HCT116 (cell line): ENCODE measurements at regions not wholly inside any gene's neighbourhood (a gene's known extent, or its start where the extent isn't known, plus 50 kb on each side); places are given as distances from the start of the nearest gene placed in this dataset.

Experiments used
- ATAC-seq: fragments of 200-7000 bp; cut with Tn5 transposase; 2 replicates; pipeline ENCODE4 v1.9.1; 2020; ENCODE audit warnings: mild to moderate bottlenecking, moderate library complexity
- BruUV-seq: library from RNA; stranded (reverse); fragments of 400-500 nt; replicated peaks from 2 replicates; lab custom pipeline; 2021; lab: Mats Ljungman, UMichigan
- CTCF ChIA-PET: fragments of 300-600 bp; sonication (Branson Sonifier 250); formaldehyde crosslinking; loops from one replicate; lab custom pipeline; 2021; ENCODE audit warnings: antibody characterized with exemption; lab: Charles Lee
- POLR2A ChIA-PET: fragments of 300-600, 350-600 bp; sonication (Branson Sonifier 250); formaldehyde crosslinking; loops from one replicate; lab custom pipeline; 2021; ENCODE audit warnings: antibody characterized with exemption; lab: Charles Lee
- RAD21 ChIA-PET, 2 experiments: fragments of 300-600 bp; sonication (Branson Sonifier 250); formaldehyde crosslinking; loops; one replicate each; lab custom pipeline; 2023; ENCODE audit warnings: low total read pairs in 2 of 2; ENCODE audit not compliant: uncharacterized antibody in 2 of 2, unreplicated experiment in 2 of 2, low non-redundant PET in 1 of 2; lab: Charles Lee
- DNase-seq: peaks from one replicate; pipeline ENCODE4 v3.0.0-alpha.2; 2010; ENCODE audit warnings: low read depth, low spot score
- H2AFZ ChIP-seq: fragments of 200-600 bp; shearing (Covaris generic), sonication (generic); 2 replicates; pipeline ENCODE4 v1.6.1; 2017; ENCODE audit warnings: low read depth, mixed run types, mixed read lengths, antibody characterized with exemption, low read length; ENCODE audit not compliant: poor library complexity, severe bottlenecking
- H3K27ac ChIP-seq: 2 replicates; pipeline ENCODE4 v1.5.1; 2012; ENCODE audit warnings: low read depth, low read length
- H3K27me3 ChIP-seq: fragments of 200-600 bp; sonication (generic); 2 replicates; pipeline ENCODE4 v1.6.1; 2016; ENCODE audit warnings: mixed run types, low read length, mixed read lengths; ENCODE audit not compliant: insufficient read depth
- H3K36me3 ChIP-seq, 2 experiments: fragments of 200-500 bp in 1 of 2; fragments of 200-600 bp in 1 of 2; sonication (Bioruptor generic) in 1 of 2; sonication (generic) in 1 of 2; 2 replicates each; pipeline versions ENCODE4 v1.5.1 to v1.6.1; 2014 to 2016; ENCODE audit warnings: low read length in 2 of 2, inconsistent platforms in 1 of 2, mixed read lengths in 1 of 2, mixed run types in 1 of 2; ENCODE audit not compliant: insufficient read depth in 2 of 2, control insufficient read depth in 1 of 2
- H3K4me1 ChIP-seq, 2 experiments: fragments of 200-600 bp in 1 of 2; sonication (generic) in 1 of 2; 2 replicates each; pipeline versions ENCODE4 v1.5.1 to v1.6.1; 2012 to 2017; ENCODE audit warnings: low read length in 2 of 2, inconsistent platforms in 1 of 2, mild to moderate bottlenecking in 1 of 2, mixed read lengths in 1 of 2, mixed run types in 1 of 2, moderate library complexity in 1 of 2; ENCODE audit not compliant: insufficient read depth in 2 of 2, control insufficient read depth in 1 of 2
- H3K4me2 ChIP-seq: fragments of 200-600 bp; sonication (generic); 2 replicates; pipeline ENCODE4 v1.6.1; 2017; ENCODE audit warnings: mixed run types, low read length, mixed read lengths
- H3K4me3 ChIP-seq, 2 experiments: fragments of 200-600 bp in 1 of 2; sonication (generic) in 1 of 2; replicated peaks in 1 of 2; 2 replicates each; pipeline ENCODE4 v1.5.1; 2011 to 2016; ENCODE audit warnings: low read length in 2 of 2, control low read depth in 1 of 2, low read depth in 1 of 2, mild to moderate bottlenecking in 1 of 2, mixed read lengths in 1 of 2, mixed run types in 1 of 2
- H3K79me2 ChIP-seq: fragments of 200-600 bp; sonication (generic); 2 replicates; pipeline ENCODE4 v1.6.1; 2017; ENCODE audit warnings: mild to moderate bottlenecking, mixed run types, low read length, moderate library complexity, mixed read lengths; ENCODE audit not compliant: insufficient read depth
- H3K9ac ChIP-seq: fragments of 200-600 bp; sonication (generic); 2 replicates; pipeline ENCODE4 v1.6.1; 2016; ENCODE audit warnings: low read length, mixed read lengths
- H3K9me2 ChIP-seq: fragments of 200-600 bp; sonication (generic), shearing (Covaris generic); 2 replicates; pipeline ENCODE4 v1.6.1; 2017; ENCODE audit warnings: mixed run types, mild to moderate bottlenecking, moderate library complexity; ENCODE audit not compliant: insufficient read depth
- H3K9me3 ChIP-seq, 2 experiments: fragments of 200-500 bp in 1 of 2; fragments of 200-600 bp in 1 of 2; sonication (Bioruptor generic) in 1 of 2; sonication (generic) in 1 of 2; 2 replicates each; pipeline ENCODE4 v1.6.1; 2014 to 2017; ENCODE audit warnings: low read length in 2 of 2, mixed read lengths in 2 of 2, inconsistent platforms in 1 of 2, low read depth in 1 of 2, mild to moderate bottlenecking in 1 of 2, mixed run types in 1 of 2, moderate library complexity in 1 of 2; ENCODE audit not compliant: control insufficient read depth in 1 of 2, insufficient read depth in 1 of 2
- H4K20me1 ChIP-seq: fragments of 200-600 bp; sonication (generic), shearing (Covaris generic); 2 replicates; pipeline ENCODE4 v1.6.1; 2017; ENCODE audit warnings: mixed run types, mild to moderate bottlenecking, moderate library complexity; ENCODE audit not compliant: insufficient read depth
- CBX3 ChIP-seq: IDR thresholded peaks from 2 replicates; pipeline ENCODE4 v1.6.1; 2012; ENCODE audit warnings: low read depth
- CEBPB ChIP-seq: IDR thresholded peaks from 2 replicates; pipeline ENCODE4 v1.6.1; 2012; ENCODE audit warnings: low read depth
- EGR1 ChIP-seq: IDR thresholded peaks from 2 replicates; pipeline ENCODE4 v1.6.1; 2012; ENCODE audit warnings: low read depth
- ELF1 ChIP-seq: IDR thresholded peaks from 2 replicates; pipeline ENCODE4 v1.6.1; 2012; ENCODE audit warnings: low read depth, borderline replicate concordance
- EZH2 ChIP-seq: fragments of 200-600 bp; sonication (generic); IDR thresholded peaks from 2 replicates; pipeline ENCODE4 v1.6.1; 2017; ENCODE audit warnings: antibody characterized with exemption, mixed run types
- FOSL1 ChIP-seq: IDR thresholded peaks from 2 replicates; pipeline ENCODE4 v1.6.1; 2012; ENCODE audit warnings: low read depth
- JUND ChIP-seq: IDR thresholded peaks from 2 replicates; pipeline ENCODE4 v1.6.1; 2012
- POLR2A ChIP-seq: IDR thresholded peaks from 2 replicates; pipeline ENCODE4 v1.7.0; 2011; ENCODE audit warnings: borderline replicate concordance; ENCODE audit not compliant: insufficient read depth, insufficient read length; ENCODE audit errors: extremely low read depth
- POLR2AphosphoS5 ChIP-seq: IDR thresholded peaks from 2 replicates; pipeline ENCODE4 v1.6.1; 2011; ENCODE audit warnings: mild to moderate bottlenecking, low read depth, low read length, moderate library complexity
- RAD21 ChIP-seq: IDR thresholded peaks from 2 replicates; pipeline ENCODE4 v1.6.1; 2012; ENCODE audit warnings: low read depth, mild to moderate bottlenecking
- SIN3A ChIP-seq: IDR thresholded peaks from 2 replicates; pipeline ENCODE4 v1.6.1; 2012; ENCODE audit warnings: low read depth
- SP1 ChIP-seq: IDR thresholded peaks from 2 replicates; pipeline ENCODE4 v1.6.1; 2012; ENCODE audit warnings: low read depth
- SRF ChIP-seq: IDR thresholded peaks from 2 replicates; pipeline ENCODE4 v1.6.1; 2012; ENCODE audit warnings: low read depth
- TCF7L2 ChIP-seq: IDR thresholded peaks from 2 replicates; pipeline ENCODE4 v1.7.0; 2011; ENCODE audit warnings: borderline replicate concordance, inconsistent platforms; ENCODE audit not compliant: insufficient read depth, insufficient read length; ENCODE audit errors: extremely low read depth
- ZFX ChIP-seq: fragments of 450-650 bp; IDR thresholded peaks from 2 replicates; pipeline ENCODE4 v1.6.1; 2017
- intact Hi-C: fragments of 100-400 bp; cut with micrococcal nuclease; formaldehyde crosslinking; loops from 2 replicates; pipeline ENCODE4 v1.10.0; 2022
- TF ChIP-seq, protein P1 (sequence below): IDR thresholded peaks from 2 replicates; pipeline ENCODE4 v1.6.1; 2012; ENCODE audit warnings: low read depth
- TF ChIP-seq, protein P2 (sequence below): IDR thresholded peaks from 2 replicates; pipeline ENCODE4 v1.6.1; 2011; ENCODE audit warnings: mild to moderate bottlenecking, low read length, moderate library complexity; ENCODE audit not compliant: insufficient replicate concordance; ENCODE audit errors: extremely low read depth
- TF ChIP-seq, protein P3 (sequence below): IDR thresholded peaks from 2 replicates; pipeline ENCODE4 v1.6.1; 2012
- TF ChIP-seq, protein P4 (sequence below), 3 experiments: fragments of 200-600 bp in 1 of 3; sonication (generic) in 1 of 3; IDR thresholded peaks in 2 of 3; conservative IDR thresholded peaks in 1 of 3; 2 replicates each; pipeline ENCODE4 v1.5.1; 2012 to 2017; ENCODE audit warnings: low read depth in 2 of 3, low read length in 2 of 3, antibody characterized with exemption in 1 of 3, borderline replicate concordance in 1 of 3, control low read depth in 1 of 3, mild to moderate bottlenecking in 1 of 3, mixed read lengths in 1 of 3, mixed run types in 1 of 3, moderate library complexity in 1 of 3; ENCODE audit not compliant: insufficient read depth in 1 of 3

DNA sequence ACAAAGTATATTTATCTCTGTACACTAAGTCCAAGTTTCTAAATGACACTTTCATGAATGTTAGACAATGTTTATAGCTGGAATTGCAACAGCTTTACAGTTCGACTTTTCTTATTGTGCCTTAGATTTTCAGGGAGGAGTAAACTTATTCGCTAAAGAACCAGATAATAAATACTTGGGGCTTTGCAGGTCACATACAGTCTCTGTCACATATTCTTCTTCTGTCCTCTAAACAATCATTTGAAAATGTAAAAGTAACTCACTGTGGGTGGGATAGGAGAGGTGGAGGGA is 132.6 kb downstream of the SPRY1 start:
- no peak for ATAC-seq
- no peaks in the 10 kb centered on the region for H3K9me3 ChIP-seq
- H3K36me3 ChIP-seq: no peaks in the 10 kb centered on the region
- CTCF ChIA-PET: no interaction called here
- no peak overlapping the region for H3K4me2 ChIP-seq
- H3K4me1 ChIP-seq: no peaks in the 10 kb centered on the region
- RAD21 ChIA-PET: no interaction called here
- no peak overlapping the region for H3K27ac ChIP-seq
- no peaks in the 10 kb centered on the region for H3K27me3 ChIP-seq
- H2AFZ ChIP-seq: no peak overlapping the region
- no peaks in the 10 kb centered on the region for H4K20me1 ChIP-seq
- H3K79me2 ChIP-seq: no peaks in the 10 kb centered on the region
- no TSS peak for BruUV-seq
- TF ChIP-seq, protein P1, sequence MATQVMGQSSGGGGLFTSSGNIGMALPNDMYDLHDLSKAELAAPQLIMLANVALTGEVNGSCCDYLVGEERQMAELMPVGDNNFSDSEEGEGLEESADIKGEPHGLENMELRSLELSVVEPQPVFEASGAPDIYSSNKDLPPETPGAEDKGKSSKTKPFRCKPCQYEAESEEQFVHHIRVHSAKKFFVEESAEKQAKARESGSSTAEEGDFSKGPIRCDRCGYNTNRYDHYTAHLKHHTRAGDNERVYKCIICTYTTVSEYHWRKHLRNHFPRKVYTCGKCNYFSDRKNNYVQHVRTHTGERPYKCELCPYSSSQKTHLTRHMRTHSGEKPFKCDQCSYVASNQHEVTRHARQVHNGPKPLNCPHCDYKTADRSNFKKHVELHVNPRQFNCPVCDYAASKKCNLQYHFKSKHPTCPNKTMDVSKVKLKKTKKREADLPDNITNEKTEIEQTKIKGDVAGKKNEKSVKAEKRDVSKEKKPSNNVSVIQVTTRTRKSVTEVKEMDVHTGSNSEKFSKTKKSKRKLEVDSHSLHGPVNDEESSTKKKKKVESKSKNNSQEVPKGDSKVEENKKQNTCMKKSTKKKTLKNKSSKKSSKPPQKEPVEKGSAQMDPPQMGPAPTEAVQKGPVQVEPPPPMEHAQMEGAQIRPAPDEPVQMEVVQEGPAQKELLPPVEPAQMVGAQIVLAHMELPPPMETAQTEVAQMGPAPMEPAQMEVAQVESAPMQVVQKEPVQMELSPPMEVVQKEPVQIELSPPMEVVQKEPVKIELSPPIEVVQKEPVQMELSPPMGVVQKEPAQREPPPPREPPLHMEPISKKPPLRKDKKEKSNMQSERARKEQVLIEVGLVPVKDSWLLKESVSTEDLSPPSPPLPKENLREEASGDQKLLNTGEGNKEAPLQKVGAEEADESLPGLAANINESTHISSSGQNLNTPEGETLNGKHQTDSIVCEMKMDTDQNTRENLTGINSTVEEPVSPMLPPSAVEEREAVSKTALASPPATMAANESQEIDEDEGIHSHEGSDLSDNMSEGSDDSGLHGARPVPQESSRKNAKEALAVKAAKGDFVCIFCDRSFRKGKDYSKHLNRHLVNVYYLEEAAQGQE: no peak
- TF ChIP-seq EZH2: no peak
- TF ChIP-seq, protein P2, sequence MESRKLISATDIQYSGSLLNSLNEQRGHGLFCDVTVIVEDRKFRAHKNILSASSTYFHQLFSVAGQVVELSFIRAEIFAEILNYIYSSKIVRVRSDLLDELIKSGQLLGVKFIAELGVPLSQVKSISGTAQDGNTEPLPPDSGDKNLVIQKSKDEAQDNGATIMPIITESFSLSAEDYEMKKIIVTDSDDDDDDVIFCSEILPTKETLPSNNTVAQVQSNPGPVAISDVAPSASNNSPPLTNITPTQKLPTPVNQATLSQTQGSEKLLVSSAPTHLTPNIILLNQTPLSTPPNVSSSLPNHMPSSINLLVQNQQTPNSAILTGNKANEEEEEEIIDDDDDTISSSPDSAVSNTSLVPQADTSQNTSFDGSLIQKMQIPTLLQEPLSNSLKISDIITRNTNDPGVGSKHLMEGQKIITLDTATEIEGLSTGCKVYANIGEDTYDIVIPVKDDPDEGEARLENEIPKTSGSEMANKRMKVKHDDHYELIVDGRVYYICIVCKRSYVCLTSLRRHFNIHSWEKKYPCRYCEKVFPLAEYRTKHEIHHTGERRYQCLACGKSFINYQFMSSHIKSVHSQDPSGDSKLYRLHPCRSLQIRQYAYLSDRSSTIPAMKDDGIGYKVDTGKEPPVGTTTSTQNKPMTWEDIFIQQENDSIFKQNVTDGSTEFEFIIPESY: no peak
- TF ChIP-seq POLR2AphosphoS5: no peak
- TF ChIP-seq CEBPB: no peak
- TF ChIP-seq, protein P3, sequence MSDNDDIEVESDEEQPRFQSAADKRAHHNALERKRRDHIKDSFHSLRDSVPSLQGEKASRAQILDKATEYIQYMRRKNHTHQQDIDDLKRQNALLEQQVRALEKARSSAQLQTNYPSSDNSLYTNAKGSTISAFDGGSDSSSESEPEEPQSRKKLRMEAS: no peak
- TF ChIP-seq POLR2A: no peak
- TF ChIP-seq FOSL1: no peak
- TF ChIP-seq ELF1: no peak
- no peak for TF ChIP-seq SRF
- no peak for TF ChIP-seq JUND
- TF ChIP-seq SIN3A: no peak
- TF ChIP-seq, protein P4, sequence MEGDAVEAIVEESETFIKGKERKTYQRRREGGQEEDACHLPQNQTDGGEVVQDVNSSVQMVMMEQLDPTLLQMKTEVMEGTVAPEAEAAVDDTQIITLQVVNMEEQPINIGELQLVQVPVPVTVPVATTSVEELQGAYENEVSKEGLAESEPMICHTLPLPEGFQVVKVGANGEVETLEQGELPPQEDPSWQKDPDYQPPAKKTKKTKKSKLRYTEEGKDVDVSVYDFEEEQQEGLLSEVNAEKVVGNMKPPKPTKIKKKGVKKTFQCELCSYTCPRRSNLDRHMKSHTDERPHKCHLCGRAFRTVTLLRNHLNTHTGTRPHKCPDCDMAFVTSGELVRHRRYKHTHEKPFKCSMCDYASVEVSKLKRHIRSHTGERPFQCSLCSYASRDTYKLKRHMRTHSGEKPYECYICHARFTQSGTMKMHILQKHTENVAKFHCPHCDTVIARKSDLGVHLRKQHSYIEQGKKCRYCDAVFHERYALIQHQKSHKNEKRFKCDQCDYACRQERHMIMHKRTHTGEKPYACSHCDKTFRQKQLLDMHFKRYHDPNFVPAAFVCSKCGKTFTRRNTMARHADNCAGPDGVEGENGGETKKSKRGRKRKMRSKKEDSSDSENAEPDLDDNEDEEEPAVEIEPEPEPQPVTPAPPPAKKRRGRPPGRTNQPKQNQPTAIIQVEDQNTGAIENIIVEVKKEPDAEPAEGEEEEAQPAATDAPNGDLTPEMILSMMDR (IDR thresholded peaks at IDR 0.05 in 2 of 3, conservative IDR thresholded peaks at IDR 0.05 in 1 of 3; ENCODE audit: borderline replicate concordance in 1 of 3, insufficient read depth in 1 of 3, low read depth in 2 of 3, low read length in 2 of 3): no peak
- no peak for TF ChIP-seq RAD21
- TF ChIP-seq SP1: no peak
- no peak for TF ChIP-seq EGR1
- TF ChIP-seq TCF7L2: no peak
- no peak for TF ChIP-seq ZFX
- no peak for TF ChIP-seq CBX3
- POLR2A ChIA-PET: no interaction called here
- no peaks in the 10 kb centered on the region for H3K9me2 ChIP-seq
- intact Hi-C loops: no loop called here
- no peak overlapping the region for H3K9ac ChIP-seq
- DNase-seq: no peak
- H3K4me3 ChIP-seq: no peak overlapping the region
